Uterus (tissue), 3 donors: ENCODE measurements at regions not wholly inside any gene's neighbourhood (a gene's known extent, or its start where the extent isn't known, plus 50 kb on each side); places are given as distances from the start of the nearest gene placed in this dataset.

Source experiments
- DNase-seq, 2 donors: peaks; one replicate each; pipeline ENCODE4 v3.0.0-alpha.2; 2019 to 2020
- H3K27ac ChIP-seq, 2 donors: fragments of 200-600 bp; sonication (generic); 1 replicate in 1 of 2; 2 replicates in 1 of 2; pipeline ENCODE4 v1.5.1; 2016 to 2018
- H3K27me3 ChIP-seq, 2 donors: fragments of 200-600 bp; sonication (generic); one replicate each; pipeline ENCODE4 v1.5.1; 2018 to 2019; ENCODE audit warnings: control low read depth in 1 of 2
- H3K36me3 ChIP-seq, 2 donors: fragments of 200-600 bp; sonication (generic); one replicate each; pipeline ENCODE4 v1.5.1; 2019; ENCODE audit warnings: control low read depth in 1 of 2
- H3K4me1 ChIP-seq, 2 donors: fragments of 200-600 bp; sonication (generic); one replicate each; pipeline ENCODE4 v1.5.1; 2018 to 2019; ENCODE audit warnings: control low read depth in 1 of 2
- H3K4me3 ChIP-seq, 2 donors: fragments of 200-600 bp; sonication (generic); 1 replicate in 1 of 2; 2 replicates in 1 of 2; pipeline ENCODE4 v1.5.1; 2018 to 2019; ENCODE audit warnings: mild to moderate bottlenecking in 1 of 2
- H3K9me3 ChIP-seq, 2 donors: fragments of 200-600 bp; sonication (generic); one replicate each; pipeline ENCODE4 v1.5.1; 2019; ENCODE audit warnings: control low read depth in 1 of 2
- CTCF ChIP-seq, 4 experiments: fragments of 200-600 bp in 2 of 4; fragments of 450-650 bp in 2 of 4; sonication (generic) in 2 of 4; IDR thresholded peaks; one replicate each; pipeline ENCODE4 v1.5.1; 2016 to 2019; ENCODE audit warnings: antibody characterized with exemption in 4 of 4, mild to moderate bottlenecking in 2 of 4, moderate library complexity in 1 of 4
- POLR2A ChIP-seq, 2 donors: fragments of 450-650 bp; IDR thresholded peaks; one replicate each; pipeline ENCODE4 v1.6.1; 2016; ENCODE audit warnings: antibody characterized with exemption in 2 of 2, mild to moderate bottlenecking in 1 of 2, moderate library complexity in 1 of 2
- intact Hi-C: fragments of 100-400 bp; cut with DNase I; formaldehyde crosslinking; loops from one replicate; pipeline ENCODE4 v1.15.1; 2023; ENCODE audit warnings: low total_unique reads
- donor health status: DM: yes; HTN: yes; CAD: no.

- H3K4me1 ChIP-seq, result no peaks in the 10 kb centered on the region
- intact Hi-C loops, result no loop called here
- DNase-seq, result no peak
- no peak overlapping the region for H3K27ac ChIP-seq
- TF ChIP-seq POLR2A (IDR thresholded peaks at IDR 0.05), result no peak
- no peak for TF ChIP-seq CTCF (IDR thresholded peaks at IDR 0.05)
- H3K9me3 ChIP-seq, result no peaks in the 10 kb centered on the region
- no peak overlapping the region for H3K4me3 ChIP-seq
- no peaks in the 10 kb centered on the region for H3K36me3 ChIP-seq
- peaks cover 0 to 8% of the 10 kb centered on the region in 2 donors for H3K27me3 ChIP-seq
Observed at GRCh38 chr1:37294529-37294928, 179.9 kb upstream of the ZC3H12A start.

- no peak overlapping the region for H3K27ac ChIP-seq
- no peak overlapping the region for H3K4me3 ChIP-seq
- TF ChIP-seq POLR2A (IDR thresholded peaks at IDR 0.05), result no peak
- peaks cover 0 to 8% of the 10 kb centered on the region in 2 donors for H3K27me3 ChIP-seq
- no peaks in the 10 kb centered on the region for H3K9me3 ChIP-seq
- intact Hi-C loops, result no loop called here
- H3K36me3 ChIP-seq, result no peaks in the 10 kb centered on the region
- H3K4me1 ChIP-seq, result no peaks in the 10 kb centered on the region
- no peak for DNase-seq
Observed at GRCh38 chr1:37298769-37299168, 175.6 kb upstream of the ZC3H12A start.

- Histone ChIP-seq H3K27ac (no peak overlapping the region), H3K9me3 (no peaks in the 10 kb centered on the region), H3K36me3 (no peaks in the 10 kb centered on the region), H3K27me3 (peaks cover 0 to 8% of the 10 kb centered on the region in 2 donors), H3K4me1 (no peaks in the 10 kb centered on the region), H3K4me3 (no peak overlapping the region)
- no peak for TF ChIP-seq CTCF (IDR thresholded peaks at IDR 0.05)
- TF ChIP-seq POLR2A (IDR thresholded peaks at IDR 0.05), result no peak
- intact Hi-C loops, result no loop called here
- DNase-seq, result no peak
Observed at GRCh38 chr1:37299216-37299615, 175.2 kb upstream of the ZC3H12A start.

GRCh38 chr1:37303884-37304574 lies 170.4 kb upstream of the ZC3H12A start:
- no peaks in the 10 kb centered on the region for H3K27me3 ChIP-seq

GRCh38 chr1:37305108-37305507 lies 169.3 kb upstream of the ZC3H12A start:
- no peak overlapping the region for H3K27ac ChIP-seq
- H3K4me3 ChIP-seq, result no peak overlapping the region
- DNase-seq, result no peak
- no peaks in the 10 kb centered on the region for H3K4me1 ChIP-seq
- no peaks in the 10 kb centered on the region for H3K36me3 ChIP-seq
- intact Hi-C loops, result no loop called here
- no peaks in the 10 kb centered on the region for H3K27me3 ChIP-seq
- no peaks in the 10 kb centered on the region for H3K9me3 ChIP-seq
- TF ChIP-seq CTCF (IDR thresholded peaks at IDR 0.05), result no peak
- no peak for TF ChIP-seq POLR2A (IDR thresholded peaks at IDR 0.05)

More at GRCh38 chr1:37303884-37304574, 170.4 kb upstream of the ZC3H12A start:
- no peak overlapping the region for H3K4me3 ChIP-seq
- H3K4me1 ChIP-seq, result no peaks in the 10 kb centered on the region
- no peak for DNase-seq
- intact Hi-C loops, result no loop called here
- H3K9me3 ChIP-seq, result no peaks in the 10 kb centered on the region
- no peak overlapping the region for H3K27ac ChIP-seq
- H3K36me3 ChIP-seq, result no peaks in the 10 kb centered on the region
- TF ChIP-seq POLR2A (IDR thresholded peaks at IDR 0.05) (no peak), CTCF (IDR thresholded peaks at IDR 0.05) (no peak)
